GM12873 (cell line): ENCODE measurements at regions not wholly inside any gene's neighbourhood (a gene's known extent, or its start where the extent isn't known, plus 50 kb on each side); places are given as distances from the start of the nearest gene placed in this dataset.

Experiments used
- CTCF ChIP-seq: IDR thresholded peaks from 2 replicates; pipeline ENCODE4 v1.5.1; 2012; ENCODE audit warnings: low read depth, mild to moderate bottlenecking, moderate library complexity, low read length, control low read depth; ENCODE audit not compliant: insufficient read depth; ENCODE audit errors: missing control alignments

- no peak for TF ChIP-seq CTCF
These were observed 111.1 kb downstream of the FOXA2 start for GRCh38 chr20:22473293-22473692.

- TF ChIP-seq CTCF: no peak
These were observed 111.8 kb downstream of the FOXA2 start for GRCh38 chr20:22472447-22473100.

GRCh38 chr20:22471156-22471836, 113.1 kb downstream of the FOXA2 start:
- no peak for TF ChIP-seq CTCF

GRCh38 chr20:22470620-22471026, 113.7 kb downstream of the FOXA2 start:
- TF ChIP-seq CTCF: no peak

- TF ChIP-seq CTCF: no peak
These were observed 117.8 kb downstream of the FOXA2 start for GRCh38 chr20:22466447-22467171.

GRCh38 chr20:22465622-22466446, 118.5 kb downstream of the FOXA2 start:
- TF ChIP-seq CTCF: no peak
